SK-N-MC (cell line): ENCODE measurements at regions not wholly inside any gene's neighbourhood (a gene's known extent, or its start where the extent isn't known, plus 50 kb on each side); places are given as distances from the start of the nearest gene placed in this dataset.

ENCODE experiments used
- EZH2 ChIP-seq: fragments of 200-600 bp; sonication (generic); IDR thresholded peaks from one replicate; pipeline ENCODE4 v1.6.1; 2017; ENCODE audit warnings: antibody characterized with exemption
- FOXP2 ChIP-seq: optimal IDR thresholded peaks from 2 replicates; pipeline ENCODE3; 2011; ENCODE audit warnings: mild to moderate bottlenecking, moderate library complexity; ENCODE audit not compliant: insufficient read depth; ENCODE audit errors: extremely low read length, control extremely low read depth
- POLR2AphosphoS5 ChIP-seq: IDR thresholded peaks from 2 replicates; pipeline ENCODE4 v1.6.1; 2012; ENCODE audit warnings: mild to moderate bottlenecking, low read depth, low read length, borderline replicate concordance

- TF ChIP-seq EZH2, result no peak
- no peak for TF ChIP-seq POLR2AphosphoS5
- TF ChIP-seq FOXP2, result no peak
Observed at GRCh38 chr3:99543796-99544195, 94.6 kb upstream of the COL8A1 start.
